ENCODE measurements at regions not wholly inside any gene's neighbourhood (a gene's known extent, or its start where the extent isn't known, plus 50 kb on each side); places are given as distances from the start of the nearest gene placed in this dataset.

- TF ChIP-seq, protein P1, sequence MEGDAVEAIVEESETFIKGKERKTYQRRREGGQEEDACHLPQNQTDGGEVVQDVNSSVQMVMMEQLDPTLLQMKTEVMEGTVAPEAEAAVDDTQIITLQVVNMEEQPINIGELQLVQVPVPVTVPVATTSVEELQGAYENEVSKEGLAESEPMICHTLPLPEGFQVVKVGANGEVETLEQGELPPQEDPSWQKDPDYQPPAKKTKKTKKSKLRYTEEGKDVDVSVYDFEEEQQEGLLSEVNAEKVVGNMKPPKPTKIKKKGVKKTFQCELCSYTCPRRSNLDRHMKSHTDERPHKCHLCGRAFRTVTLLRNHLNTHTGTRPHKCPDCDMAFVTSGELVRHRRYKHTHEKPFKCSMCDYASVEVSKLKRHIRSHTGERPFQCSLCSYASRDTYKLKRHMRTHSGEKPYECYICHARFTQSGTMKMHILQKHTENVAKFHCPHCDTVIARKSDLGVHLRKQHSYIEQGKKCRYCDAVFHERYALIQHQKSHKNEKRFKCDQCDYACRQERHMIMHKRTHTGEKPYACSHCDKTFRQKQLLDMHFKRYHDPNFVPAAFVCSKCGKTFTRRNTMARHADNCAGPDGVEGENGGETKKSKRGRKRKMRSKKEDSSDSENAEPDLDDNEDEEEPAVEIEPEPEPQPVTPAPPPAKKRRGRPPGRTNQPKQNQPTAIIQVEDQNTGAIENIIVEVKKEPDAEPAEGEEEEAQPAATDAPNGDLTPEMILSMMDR (IDR thresholded peaks at IDR 0.05; ENCODE audit: poor library complexity) = no peak
- TF ChIP-seq EZH2phosphoT487 (IDR thresholded peaks at IDR 0.05; ENCODE audit: low read depth, severe bottlenecking, unreplicated experiment) = no peak
Observed at GRCh38 chr7:40935435-40935834, 767.5 kb downstream of the INHBA start.
